Spleen (tissue), 11 donors: ENCODE measurements at regions not wholly inside any gene's neighbourhood (a gene's known extent, or its start where the extent isn't known, plus 50 kb on each side); places are given as distances from the start of the nearest gene placed in this dataset.

Experiments
- DNase-seq: peaks from one replicate; pipeline ENCODE4 v3.0.0-alpha.2; 2020
- H3K27ac ChIP-seq, 8 donors: fragments of 200-600 bp; sonication (generic) in 7 of 8; 1 replicate in 4 of 8; 2 replicates in 4 of 8; pipeline versions ENCODE4 v1.5.0 to v1.8.0; 2016 to 2021; ENCODE audit warnings: inconsistent platforms in 4 of 8, mild to moderate bottlenecking in 4 of 8, moderate library complexity in 1 of 8
- H3K27me3 ChIP-seq, 7 donors: fragments of 200-600 bp; sonication (generic) in 6 of 7; replicated peaks in 1 of 7; 1 replicate in 4 of 7; 2 replicates in 3 of 7; pipeline versions ENCODE4 v1.5.0 to v1.8.0; 2016 to 2021; ENCODE audit warnings: inconsistent platforms in 3 of 7, mild to moderate bottlenecking in 1 of 7
- H3K36me3 ChIP-seq, 6 donors: fragments of 200-600 bp; sonication (generic) in 5 of 6; 1 replicate in 4 of 6; 2 replicates in 2 of 6; pipeline versions ENCODE4 v1.5.0 to v1.8.0; 2016 to 2021; ENCODE audit warnings: inconsistent platforms in 2 of 6
- H3K4me1 ChIP-seq, 6 donors: fragments of 200-600 bp; sonication (generic) in 5 of 6; 1 replicate in 3 of 6; 2 replicates in 3 of 6; pipeline versions ENCODE4 v1.5.0 to v1.8.0; 2016 to 2021; ENCODE audit warnings: inconsistent platforms in 3 of 6
- H3K4me3 ChIP-seq, 8 donors: fragments of 200-600 bp; sonication (generic) in 7 of 8; 1 replicate in 4 of 8; 2 replicates in 4 of 8; pipeline versions ENCODE4 v1.5.0 to v1.8.0; 2016 to 2021; ENCODE audit warnings: inconsistent platforms in 4 of 8, mild to moderate bottlenecking in 4 of 8, moderate library complexity in 2 of 8
- H3K9me3 ChIP-seq, 8 donors: fragments of 200-600 bp; sonication (generic) in 7 of 8; 1 replicate in 4 of 8; 2 replicates in 4 of 8; pipeline versions ENCODE4 v1.5.0 to v1.8.0; 2016 to 2021; ENCODE audit warnings: inconsistent platforms in 4 of 8
- CTCF ChIP-seq, 11 experiments: fragments of 200-600 bp in 7 of 11; fragments of 450-650 bp in 4 of 11; sonication (generic) in 4 of 11; IDR thresholded peaks in 8 of 11; conservative IDR thresholded peaks in 3 of 11; 1 replicate in 7 of 11; 2 replicates in 4 of 11; pipeline versions ENCODE4 v1.4.0 to v1.8.0; 2016 to 2021; ENCODE audit warnings: antibody characterized with exemption in 11 of 11, inconsistent platforms in 4 of 11, mild to moderate bottlenecking in 1 of 11
- POLR2A ChIP-seq, 3 donors: fragments of 450-650 bp; IDR thresholded peaks; one replicate each; pipeline ENCODE4 v1.5.1; 2017; ENCODE audit warnings: antibody characterized with exemption in 3 of 3, mild to moderate bottlenecking in 1 of 3
- POLR2AphosphoS5 ChIP-seq, 3 donors: sonication (generic); formaldehyde crosslinking; IDR thresholded peaks; one replicate each; pipeline ENCODE4 v1.5.1; 2017; ENCODE audit warnings: antibody characterized with exemption in 3 of 3
- WGBS, 5 donors: extraction: QIAGEN DNeasy Blood & Tissue Kit in 3 of 5; methylation state at CpG; one replicate each; pipeline versions ENCODE4 v1.1.5 to v1.1.7; 2013 to 2018; 5-methylcytosine and 5-hydroxymethylcytosine counted together
- intact Hi-C: fragments of 100-400 bp; cut with DNase I; formaldehyde crosslinking; loops from one replicate; pipeline ENCODE4 v1.15.0; 2023; ENCODE audit warnings: low total_unique reads
- donor health status: healthy with polysubstance abuse.
- donor health status: DM: no; HTN: no; CAD: no; lungs with moderate emphysema.
- donor health status: DM: no; HTN: no; CAD: no.
- donor health status: Bipolar disorder and iron deficiency.
- donor health status: healthy.
- donor health status: DM: no; HTN: no; CAD: no.
- donor health status: DM: yes; HTN: yes; CAD: no.

GRCh38 chr14:34354556-34354955 lies 107.5 kb downstream of the SPTSSA start:
- Histone ChIP-seq H3K4me3 (no peak overlapping the region), H3K36me3 (no peaks in the 10 kb centered on the region), H3K27me3 (no peaks in the 10 kb centered on the region), H3K27ac (no peak overlapping the region), H3K4me1 (peaks cover 0 to 8% (median 0%) of the 10 kb centered on the region in 6 donors), H3K9me3 (no peaks in the 10 kb centered on the region)
- 90 to 100% (median 97%) methylated on average over 3 of the region's 3 CpGs for WGBS, 5 donors
- TF ChIP-seq POLR2A (IDR thresholded peaks at IDR 0.05), result no peak
- no peak for TF ChIP-seq CTCF (IDR thresholded peaks at IDR 0.05 in 8 of 11, conservative IDR thresholded peaks at IDR 0.05 in 3 of 11)
- no peak for TF ChIP-seq POLR2AphosphoS5 (IDR thresholded peaks at IDR 0.05)
- intact Hi-C loops, result no loop called here
- no peak for DNase-seq

GRCh38 chr14:34350903-34351302 lies 111.1 kb downstream of the SPTSSA start:
- peaks cover 0 to 8% (median 0%) of the 10 kb centered on the region in 6 donors for H3K4me1 ChIP-seq
- H3K27me3 ChIP-seq, result no peaks in the 10 kb centered on the region
- no peaks in the 10 kb centered on the region for H3K36me3 ChIP-seq
- no peak for DNase-seq
- no peak for TF ChIP-seq POLR2A (IDR thresholded peaks at IDR 0.05)
- no peak for TF ChIP-seq POLR2AphosphoS5 (IDR thresholded peaks at IDR 0.05)
- H3K9me3 ChIP-seq, result peaks cover 0 to 4% (median 0%) of the 10 kb centered on the region in 8 donors
- no peak overlapping the region for H3K27ac ChIP-seq
- H3K4me3 ChIP-seq, result no peak overlapping the region
- intact Hi-C loops, result no loop called here
- 85 to 93% (median 92%) methylated on average over 6 of the region's 6 CpGs for WGBS, 5 donors

- 87 to 99% (median 93%) methylated on average over 6 of the region's 6 CpGs for WGBS, 5 donors
- H3K27ac ChIP-seq, result no peak overlapping the region
- no peak for DNase-seq
- no peaks in the 10 kb centered on the region for H3K4me1 ChIP-seq
- H3K4me3 ChIP-seq, result no peak overlapping the region
- intact Hi-C loops, result no loop called here
- peaks cover 0 to 8% (median 0%) of the 10 kb centered on the region in 8 donors for H3K9me3 ChIP-seq
- TF ChIP-seq CTCF (IDR thresholded peaks at IDR 0.05 in 8 of 11, conservative IDR thresholded peaks at IDR 0.05 in 3 of 11) (no peak), POLR2AphosphoS5 (IDR thresholded peaks at IDR 0.05) (no peak), POLR2A (IDR thresholded peaks at IDR 0.05) (no peak)
- H3K27me3 ChIP-seq, result no peaks in the 10 kb centered on the region
- H3K36me3 ChIP-seq, result no peaks in the 10 kb centered on the region
Measured at GRCh38 chr14:34348592-34348991, 113.4 kb downstream of the SPTSSA start.

GRCh38 chr14:34347683-34348082 lies 114.4 kb downstream of the SPTSSA start:
- intact Hi-C loops, result no loop called here
- H3K4me3 ChIP-seq, result no peak overlapping the region
- no peak for DNase-seq
- H3K27me3 ChIP-seq, result no peaks in the 10 kb centered on the region
- WGBS, 5 donors, result 87 to 97% (median 94%) methylated on average over 2 of the region's 2 CpGs
- H3K36me3 ChIP-seq, result no peaks in the 10 kb centered on the region
- TF ChIP-seq POLR2AphosphoS5 (IDR thresholded peaks at IDR 0.05) (no peak), CTCF (IDR thresholded peaks at IDR 0.05 in 8 of 11, conservative IDR thresholded peaks at IDR 0.05 in 3 of 11) (no peak), POLR2A (IDR thresholded peaks at IDR 0.05) (no peak)
- H3K9me3 ChIP-seq, result peaks cover 0 to 8% (median 0%) of the 10 kb centered on the region in 8 donors
- no peaks in the 10 kb centered on the region for H3K4me1 ChIP-seq
- no peak overlapping the region for H3K27ac ChIP-seq
